ENCODE measurements at regions not wholly inside any gene's neighbourhood (a gene's known extent, or its start where the extent isn't known, plus 50 kb on each side); places are given as distances from the start of the nearest gene placed in this dataset.

DNA sequence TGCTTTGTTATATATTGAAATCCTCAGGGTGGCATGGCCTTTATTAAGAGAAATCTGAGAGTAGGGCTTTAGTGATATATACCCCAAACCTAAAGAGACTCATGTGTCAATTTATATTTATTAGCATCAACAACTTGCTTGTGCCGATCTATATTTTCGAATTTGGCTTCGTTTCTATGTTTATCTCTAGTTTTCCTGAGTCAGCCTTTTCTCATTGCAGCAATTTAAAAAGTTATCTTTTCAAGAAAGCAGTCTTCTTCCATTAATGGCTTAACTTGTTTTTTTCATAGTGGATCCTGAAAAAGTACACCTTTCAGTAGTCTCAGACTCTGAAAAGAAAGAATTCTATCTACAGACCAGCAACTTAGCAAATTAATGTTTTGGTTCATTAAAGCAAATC lies 99.9 kb upstream of the KCNN2 start:
- DNase-seq = no peak

- DNase-seq = no peak
These were observed 96.3 kb upstream of the KCNN2 start for GRCh38 chr5:114265432-114266060.

DNA sequence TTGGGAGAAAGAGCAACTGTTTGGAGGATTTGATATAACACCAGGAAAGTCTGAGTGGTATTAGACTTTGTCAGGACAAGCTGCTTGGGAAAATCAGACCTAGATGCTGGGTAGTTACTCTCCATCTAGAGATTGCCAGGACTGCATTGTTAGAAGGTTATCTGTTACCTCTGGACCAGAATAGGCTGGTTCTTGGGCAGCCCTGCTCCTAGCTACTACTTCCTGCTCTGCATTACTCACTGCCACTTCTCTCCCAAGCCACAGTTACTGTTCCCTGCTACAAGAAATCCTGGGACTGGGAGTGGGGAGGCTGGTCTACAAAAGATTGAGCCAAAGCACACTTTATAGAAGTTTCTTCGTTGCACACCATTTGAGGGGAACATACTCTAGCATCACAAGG lies 95.5 kb upstream of the KCNN2 start:
- no peak for DNase-seq

- no peak for DNase-seq
These were observed 65.7 kb upstream of the KCNN2 start for GRCh38 chr5:114296191-114296590.

DNA sequence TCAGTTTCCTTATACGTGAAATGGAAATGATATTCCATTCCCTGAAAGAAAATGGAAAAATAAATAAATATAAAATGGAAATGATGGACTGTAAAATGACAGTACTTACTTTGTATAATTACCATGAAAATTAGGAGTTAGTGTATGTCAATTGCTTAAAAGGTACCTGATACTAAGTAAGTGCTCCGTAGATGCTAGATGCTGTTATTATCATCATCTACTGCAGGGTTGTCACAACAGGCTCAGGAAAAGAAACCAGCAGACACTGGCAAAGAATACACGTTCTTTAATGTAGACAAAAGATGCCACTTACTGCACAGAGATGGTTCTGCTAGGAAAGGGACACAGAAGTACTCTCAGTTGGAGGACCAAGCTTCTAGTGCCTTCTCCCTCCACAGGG lies 64.0 kb upstream of the KCNN2 start:
- DNase-seq = no peak

DNA sequence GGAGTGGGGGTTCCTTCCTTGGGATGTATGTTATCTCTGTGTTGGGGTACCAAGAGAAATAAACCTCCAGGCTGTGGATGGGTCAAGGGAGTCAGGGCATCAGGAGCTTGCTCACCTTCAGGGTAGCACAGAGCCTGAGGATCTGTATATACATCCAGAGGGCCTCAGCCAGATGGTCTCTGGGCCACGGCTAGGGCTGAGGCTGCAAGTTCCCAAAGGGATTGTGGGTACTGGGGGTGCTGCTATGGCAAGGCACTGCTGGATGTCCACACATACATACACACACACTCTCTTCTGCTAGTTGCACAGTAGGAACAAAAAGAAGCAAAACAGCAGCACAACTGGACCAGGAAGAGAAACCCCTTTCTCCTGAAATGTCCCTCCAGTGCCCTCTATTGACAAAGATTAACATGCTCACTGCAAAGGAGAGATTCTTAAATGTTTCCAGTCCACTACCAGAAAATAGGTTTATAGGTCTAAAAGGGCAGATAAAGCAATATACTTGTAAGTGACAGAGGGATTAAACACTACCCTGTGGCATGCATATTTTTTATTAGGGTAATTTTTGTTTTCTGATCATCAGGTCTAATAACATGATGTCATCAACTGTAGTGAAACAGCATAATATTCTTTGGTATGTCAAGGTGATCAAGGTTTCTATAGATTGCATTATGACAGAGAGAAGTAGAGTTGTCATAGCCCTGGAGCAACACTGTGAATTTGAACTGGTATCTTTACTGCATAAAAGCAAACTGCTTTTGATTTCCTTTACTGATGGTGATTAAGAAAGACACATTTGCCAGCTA lies 56.3 kb upstream of the KCNN2 start:
- no peak for DNase-seq

DNA sequence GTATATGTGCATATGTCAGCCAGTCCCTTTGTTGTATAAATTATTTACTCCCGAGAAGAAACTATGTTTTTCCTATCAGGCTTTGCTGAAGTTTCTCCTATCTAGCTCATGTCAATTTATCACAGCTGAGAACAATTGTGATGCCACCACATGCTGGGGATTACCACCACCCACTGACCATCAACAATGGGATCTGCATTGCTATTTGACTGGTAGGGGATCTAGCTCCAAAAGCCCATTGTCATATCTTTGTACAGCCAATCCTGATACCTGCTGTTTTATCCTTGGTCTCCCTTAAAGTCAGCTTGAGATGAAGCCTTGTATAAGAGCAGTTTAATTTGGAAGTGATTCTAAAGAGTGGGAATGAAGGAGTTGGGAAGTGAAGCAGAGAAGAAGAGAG lies 53.9 kb upstream of the KCNN2 start:
- DNase-seq = no peak

GRCh38 chr5:114308508-114308907 lies 53.4 kb upstream of the KCNN2 start:
- no peak for DNase-seq

- DNase-seq = no peak
These were observed 51.2 kb upstream of the KCNN2 start for GRCh38 chr5:114310666-114311065.

DNA sequence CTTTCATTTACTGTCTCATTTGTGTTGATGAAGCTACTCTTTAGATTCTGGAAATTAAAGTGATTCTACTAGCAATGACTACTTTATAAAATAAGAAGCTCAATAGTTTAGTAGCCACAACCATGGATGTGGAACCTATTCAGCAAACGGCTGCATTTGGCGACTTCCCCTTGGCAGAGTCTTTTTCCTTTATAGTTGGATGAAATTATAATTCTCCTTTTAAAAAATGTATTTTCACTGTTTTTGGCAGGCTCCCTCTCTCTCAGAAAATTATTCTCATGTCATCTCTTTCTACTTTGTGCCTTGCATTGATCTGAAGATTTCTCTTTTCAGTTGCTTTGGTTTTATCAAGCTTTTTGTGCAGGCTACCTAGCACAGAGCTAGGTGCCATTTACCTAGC lies 50.6 kb upstream of the KCNN2 start:
- DNase-seq = no peak

GRCh38 chr5:114311968-114312367 lies 49.9 kb upstream of the KCNN2 start:
- DNase-seq = no peak
